ENCODE measurements at regions not wholly inside any gene's neighbourhood (a gene's known extent, or its start where the extent isn't known, plus 50 kb on each side); places are given as distances from the start of the nearest gene placed in this dataset.
A peak's percentile ranks its signal among the peaks of the same experiment; 100 is the strongest.

DNA sequence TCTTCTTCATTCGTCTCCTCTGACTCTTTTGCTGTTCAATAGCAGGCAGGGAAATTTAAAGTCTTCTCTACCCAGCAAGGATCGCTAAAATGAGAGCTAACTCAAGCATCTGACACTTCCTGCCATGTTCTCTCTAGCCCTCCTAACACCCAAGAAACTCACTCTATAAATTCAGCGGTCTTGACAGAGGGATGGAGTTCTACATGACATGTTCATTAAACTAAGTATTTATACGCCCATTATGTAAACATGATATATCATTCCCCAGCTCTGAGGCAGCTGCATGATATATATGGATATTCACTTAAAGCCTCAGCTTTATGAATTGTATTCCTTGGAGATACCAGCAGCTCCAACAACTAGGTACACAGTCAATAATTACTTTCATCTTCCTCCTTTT, 231.0 kb downstream of the METTL4 start:
- no peak for DNase-seq

DNA sequence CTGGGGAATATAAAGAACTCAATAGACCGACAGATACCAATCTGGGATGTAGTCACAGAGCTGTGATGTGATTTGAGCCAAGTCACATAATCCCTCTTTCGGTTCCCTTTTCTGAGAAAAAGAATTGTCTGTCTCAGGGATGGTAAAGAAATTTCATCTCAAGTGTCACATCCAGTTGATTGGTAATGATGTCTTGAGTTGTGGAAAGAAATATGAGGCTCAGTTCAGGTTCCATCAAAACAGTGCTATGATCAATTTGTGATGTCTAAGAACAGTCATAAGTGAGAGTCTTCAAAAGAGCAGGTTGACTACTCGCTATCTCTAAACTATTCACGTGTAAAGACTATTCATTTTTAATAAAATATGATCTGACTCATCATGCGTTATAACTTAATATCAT, 223.3 kb downstream of the METTL4 start:
- no peak for DNase-seq

DNA sequence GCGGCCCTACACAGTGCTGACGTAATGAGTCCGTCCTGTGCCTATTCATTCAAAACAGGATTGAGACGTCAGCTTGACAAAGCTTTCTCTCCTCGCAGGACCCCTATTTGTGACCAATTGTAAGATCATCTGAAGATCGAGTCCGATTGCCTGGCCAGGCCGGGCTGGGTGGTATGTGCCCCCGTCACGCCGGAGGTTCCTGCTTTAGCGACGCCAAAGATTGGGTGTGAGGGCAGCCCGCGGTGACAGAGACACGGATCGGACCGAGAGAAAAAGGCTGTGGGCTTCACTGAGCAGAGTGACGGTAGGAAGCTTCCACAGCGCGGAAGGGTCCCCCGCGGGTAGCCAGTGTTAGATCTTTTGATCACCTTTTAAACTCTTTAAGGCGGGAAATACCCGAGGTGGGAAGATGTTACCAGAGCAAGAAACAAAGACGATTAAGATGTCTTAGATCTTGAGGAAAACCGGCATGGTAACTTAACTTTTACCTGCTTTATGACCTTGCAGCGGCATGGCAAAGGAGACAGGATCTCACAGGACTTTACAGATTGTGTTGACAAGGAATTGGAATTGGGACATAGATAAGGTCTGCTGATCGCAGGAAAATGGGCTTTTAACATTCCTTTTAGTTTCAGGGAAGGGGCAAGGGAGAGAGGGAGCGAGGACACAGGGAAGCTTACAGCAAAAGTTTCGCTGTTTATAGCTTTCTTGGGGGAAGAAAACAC, 220.0 kb downstream of the METTL4 start:
- DNase-seq = no peak

DNA sequence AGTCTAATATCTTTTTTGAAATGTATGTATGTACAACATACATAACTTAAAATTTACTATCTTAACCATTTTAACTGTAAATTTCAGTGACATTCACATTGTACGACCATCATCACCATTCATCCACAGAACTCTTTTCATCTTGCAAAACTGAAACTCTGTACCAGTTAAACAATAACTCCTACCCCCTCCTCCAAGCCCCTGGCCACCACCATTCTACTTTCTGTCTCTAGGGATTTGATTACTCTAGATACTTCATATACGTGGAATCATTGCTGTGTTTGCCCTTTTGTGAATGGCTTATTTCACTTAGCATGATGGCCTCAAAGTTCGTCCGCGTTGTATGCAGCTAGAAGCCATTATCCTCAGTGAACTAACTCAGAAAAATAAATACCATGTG, 217.0 kb downstream of the METTL4 start:
- no peak for DNase-seq

DNA sequence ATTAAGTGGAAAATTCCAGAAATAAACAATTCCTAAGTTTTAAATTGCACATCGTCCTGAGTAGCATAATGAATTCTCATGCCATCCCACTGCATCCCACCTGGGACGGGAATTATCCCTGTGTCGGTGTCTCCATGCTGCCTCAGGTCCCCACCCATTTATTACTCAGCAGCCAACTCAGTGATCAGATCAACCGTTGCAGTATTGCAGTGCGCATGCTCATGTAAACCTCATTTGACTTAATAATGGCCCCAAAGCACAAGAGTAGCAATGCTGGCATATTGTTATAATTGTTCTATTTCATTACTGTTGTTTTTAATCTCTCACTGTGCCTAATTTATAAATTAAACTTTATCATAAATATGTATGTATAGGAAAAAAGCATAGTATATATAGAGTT, 214.4 kb downstream of the METTL4 start:
- DNase-seq = no peak

DNA sequence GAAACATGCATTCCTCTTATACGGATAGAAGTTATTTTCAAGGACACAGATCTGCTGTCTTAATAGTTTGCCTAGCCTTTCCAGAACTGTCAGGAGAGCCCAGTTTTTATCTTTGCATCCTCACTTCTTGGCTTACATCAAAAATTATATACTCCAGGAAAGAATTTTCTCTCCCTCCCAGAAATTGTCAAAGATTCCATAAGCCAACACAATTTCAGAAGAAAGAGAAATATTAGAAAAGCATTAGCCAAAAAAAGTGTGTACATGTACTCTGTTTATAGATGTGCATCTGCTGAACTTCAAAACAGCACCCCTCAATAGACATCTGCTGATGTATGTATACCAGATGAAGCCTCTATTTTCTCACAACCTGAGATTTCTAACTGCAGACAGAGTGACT, 210.4 kb downstream of the METTL4 start:
- DNase-seq = no peak

DNA sequence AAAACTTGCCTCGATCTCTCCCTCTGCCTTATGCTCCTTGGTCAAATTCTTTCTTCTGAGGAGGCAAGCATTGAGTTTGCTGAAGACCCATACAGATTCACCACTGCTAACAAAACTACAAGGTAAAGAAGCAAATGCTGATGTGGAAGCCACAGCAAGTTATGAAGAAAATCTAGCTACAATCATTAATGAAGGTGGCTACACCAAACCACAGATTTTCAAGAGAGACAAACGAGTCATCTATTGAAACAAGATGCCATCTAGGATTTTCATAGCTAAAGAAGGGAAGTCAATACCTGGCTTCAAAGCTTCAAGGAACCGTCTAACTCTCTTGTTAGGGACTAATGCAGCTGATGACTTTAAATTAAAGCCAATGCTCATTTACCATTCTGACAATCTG, 203.2 kb downstream of the METTL4 start:
- DNase-seq = no peak

DNA sequence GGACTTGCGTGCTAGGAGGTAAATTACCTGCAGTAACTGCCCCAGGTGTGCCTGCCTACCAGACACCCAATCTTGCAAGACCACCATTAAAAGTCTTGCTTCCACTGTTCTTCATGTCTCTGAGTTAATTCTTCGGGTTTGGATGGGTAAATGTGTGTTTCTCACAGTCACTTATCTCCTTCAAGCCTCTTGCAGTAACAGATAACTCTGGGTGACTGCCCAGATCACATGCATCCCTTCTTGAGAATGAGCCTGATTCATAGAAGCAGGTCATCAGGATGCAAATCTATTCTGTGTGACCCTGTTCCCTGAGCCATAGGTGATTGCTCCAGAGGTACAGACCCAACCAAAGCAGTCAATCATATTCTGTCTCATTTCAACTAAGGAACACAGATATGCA, 194.6 kb downstream of the METTL4 start:
- DNase-seq = no peak

DNA sequence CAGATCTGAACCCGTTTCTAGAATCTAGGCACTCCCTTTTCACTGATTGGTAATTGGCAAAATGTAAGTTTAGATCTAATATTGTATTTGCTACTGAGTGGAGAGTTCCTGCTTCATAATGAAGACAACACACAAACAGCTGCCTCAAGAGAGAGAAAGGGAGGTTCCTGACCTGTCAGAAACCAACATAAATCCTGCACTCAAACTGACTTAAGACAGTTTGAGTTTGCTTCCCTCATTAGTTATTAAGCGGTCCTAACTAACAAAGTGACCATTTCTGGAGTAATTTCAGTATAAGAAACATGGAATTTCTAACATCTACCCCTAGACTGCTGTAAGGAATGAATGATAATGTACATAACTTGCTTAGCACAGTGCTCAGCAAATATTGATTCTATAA, 191.2 kb downstream of the METTL4 start:
- no peak for DNase-seq

DNA sequence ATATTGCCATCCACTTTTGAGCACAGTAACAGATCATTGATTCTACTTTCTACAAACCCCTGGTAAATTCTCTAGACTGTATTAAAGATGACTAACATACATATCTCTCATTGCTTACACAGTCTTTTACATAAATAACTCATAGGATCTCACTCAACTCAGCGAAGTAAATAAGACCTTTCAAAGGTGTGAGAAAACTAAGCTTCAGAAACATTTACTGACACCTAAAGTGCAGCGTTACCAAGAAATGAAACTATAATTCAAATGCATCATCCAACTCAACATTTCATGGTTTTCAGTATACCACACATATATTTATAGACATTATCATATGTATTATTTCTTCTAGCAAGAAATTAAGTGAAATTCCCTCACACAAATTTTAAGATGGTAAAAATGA, 189.8 kb downstream of the METTL4 start:
- DNase-seq = no peak

DNA sequence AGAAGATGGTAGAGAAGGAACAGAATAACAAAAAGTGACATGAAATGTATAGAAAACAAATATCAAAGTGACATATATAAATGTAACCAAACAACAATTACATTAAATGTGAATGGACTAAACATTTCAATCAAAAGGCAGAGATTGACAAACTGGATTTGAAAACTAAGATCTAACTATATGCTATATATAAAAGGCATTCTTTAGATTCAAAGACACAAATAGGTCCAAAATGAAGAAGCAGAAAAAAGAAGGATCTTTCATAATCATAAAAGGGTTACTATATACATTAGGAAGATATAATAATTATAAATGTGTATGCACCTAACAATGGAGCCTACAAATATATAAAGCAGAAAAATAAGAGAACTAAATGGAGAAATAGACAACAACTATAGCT, 183.7 kb downstream of the METTL4 start:
- no peak for DNase-seq

DNA sequence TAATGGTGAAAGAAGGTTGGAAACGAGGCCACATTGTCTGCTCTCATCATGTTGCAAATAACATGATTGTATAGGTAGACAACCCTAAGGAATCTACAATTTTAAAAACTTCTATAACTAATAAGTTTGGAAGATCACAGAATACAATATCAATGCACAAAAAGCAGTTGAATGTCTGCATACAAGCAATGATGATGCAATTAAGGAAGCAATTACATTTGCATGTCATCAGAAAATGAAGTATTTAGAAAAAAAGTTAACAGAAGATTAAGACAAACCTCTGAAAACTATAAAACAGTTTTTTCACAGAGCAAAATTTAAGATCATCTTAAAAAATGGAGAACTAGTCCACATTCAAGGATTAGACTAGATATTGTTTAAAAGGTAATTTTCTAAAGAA, 181.1 kb downstream of the METTL4 start:
- DNase-seq = no peak

DNA sequence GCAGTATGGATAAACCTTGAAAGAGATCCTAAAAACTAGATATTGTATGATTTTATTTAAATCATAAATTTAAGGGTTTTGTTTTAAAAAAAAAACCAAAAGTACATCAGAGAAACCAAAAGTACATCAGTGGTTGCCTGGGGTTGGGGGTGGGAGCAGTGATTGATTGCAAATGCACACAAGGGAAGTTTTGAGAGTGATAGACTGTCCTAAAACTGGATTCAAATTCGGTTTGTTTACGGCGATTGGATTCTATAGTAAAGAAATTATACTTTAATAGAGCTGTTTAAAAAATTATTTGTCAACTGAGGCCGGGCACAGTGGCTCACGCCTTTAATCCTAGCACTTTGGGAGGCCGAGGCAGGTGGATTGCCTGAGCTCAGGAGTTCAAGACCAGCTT, 179.8 kb downstream of the METTL4 start:
- no peak for DNase-seq

DNA sequence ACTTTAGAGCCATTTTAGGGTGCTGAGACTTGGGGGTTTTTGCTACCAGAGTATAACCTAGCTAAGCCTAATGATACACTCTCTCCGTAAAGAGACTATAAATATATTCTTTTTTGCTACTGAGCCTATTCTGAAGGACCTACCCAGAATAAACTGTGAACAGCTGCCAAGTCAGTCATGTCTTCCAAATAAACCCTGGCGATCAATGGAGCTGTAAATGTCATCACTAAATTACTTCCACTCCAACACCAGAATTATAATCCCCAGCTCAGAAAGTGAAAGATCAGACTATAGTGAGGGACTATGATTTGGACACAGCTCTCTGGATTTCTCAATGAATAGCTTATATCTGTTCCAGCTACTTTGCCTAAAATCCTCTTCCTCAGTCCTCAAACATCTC, 178.9 kb downstream of the METTL4 start:
- no peak for DNase-seq

DNA sequence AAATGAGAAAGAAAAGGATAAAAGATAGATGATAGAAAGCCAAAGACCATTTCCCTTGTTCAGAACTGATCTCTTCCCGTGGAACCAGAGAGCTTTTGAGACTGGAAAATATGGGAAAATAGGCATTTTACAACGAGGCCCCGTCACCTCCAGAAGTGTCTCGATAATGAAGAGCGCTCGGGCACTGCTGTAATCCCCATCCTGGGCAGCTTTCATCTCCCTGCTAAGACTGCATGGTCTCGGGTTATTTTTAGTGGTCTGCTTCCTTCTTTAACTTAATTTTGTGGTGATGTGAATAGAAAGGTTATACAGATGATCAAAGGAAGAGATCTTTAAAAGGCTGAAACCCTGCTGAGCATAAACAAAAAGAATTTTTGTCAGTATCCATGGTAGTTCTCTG, 176.6 kb downstream of the METTL4 start:
- no peak for DNase-seq

DNA sequence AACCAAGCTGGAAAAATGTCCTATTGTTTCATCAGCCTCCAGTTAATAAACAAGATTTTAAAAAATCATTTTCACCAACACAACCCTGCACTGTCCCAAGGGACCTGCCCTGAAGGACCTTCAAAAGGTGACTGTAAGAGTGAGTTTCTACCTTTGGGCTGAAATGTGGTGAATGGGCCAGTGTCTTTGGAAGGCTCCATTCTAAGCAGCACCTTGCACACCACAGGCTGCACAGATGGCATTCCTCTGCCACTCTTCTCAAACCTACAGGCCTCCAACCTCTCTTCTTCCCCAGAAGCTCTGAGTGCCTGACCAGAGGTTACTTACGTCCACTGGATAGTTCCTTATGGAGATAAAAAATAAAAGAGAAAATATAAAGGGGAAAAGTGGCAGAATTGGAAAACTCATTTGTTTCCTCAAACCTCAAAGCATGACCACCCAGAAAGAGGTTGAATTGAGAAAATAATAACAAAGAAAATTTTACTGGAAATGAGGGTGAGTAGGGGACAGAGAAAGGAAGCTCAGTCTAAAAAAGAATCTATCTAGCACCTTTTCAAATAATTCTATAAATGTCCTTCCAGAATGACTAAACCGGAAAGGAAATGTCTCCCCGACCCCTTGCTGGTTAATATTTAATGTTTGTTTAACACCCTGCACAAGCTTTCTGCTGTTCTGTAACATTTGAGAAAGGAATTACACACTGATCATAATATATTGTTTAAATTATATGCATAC, 175.7 kb downstream of the METTL4 start:
- no peak for DNase-seq

DNA sequence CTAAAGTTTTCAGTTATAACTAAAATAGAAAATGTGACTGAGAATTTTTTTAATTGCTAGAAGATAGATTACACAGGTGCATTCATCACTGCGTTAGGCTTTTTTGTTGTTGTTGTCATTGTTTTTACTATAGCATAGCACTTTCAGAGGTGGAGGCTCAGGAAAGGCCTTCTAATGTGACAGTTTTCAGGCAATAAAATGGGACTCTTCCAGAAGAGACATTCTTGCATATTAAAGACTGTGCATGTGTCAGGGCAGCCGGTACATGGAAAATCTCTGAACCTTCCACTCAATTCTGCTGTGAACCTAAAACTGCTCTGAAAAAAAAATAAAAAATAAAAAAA, 175.2 kb downstream of the METTL4 start:
- no peak for DNase-seq

DNA sequence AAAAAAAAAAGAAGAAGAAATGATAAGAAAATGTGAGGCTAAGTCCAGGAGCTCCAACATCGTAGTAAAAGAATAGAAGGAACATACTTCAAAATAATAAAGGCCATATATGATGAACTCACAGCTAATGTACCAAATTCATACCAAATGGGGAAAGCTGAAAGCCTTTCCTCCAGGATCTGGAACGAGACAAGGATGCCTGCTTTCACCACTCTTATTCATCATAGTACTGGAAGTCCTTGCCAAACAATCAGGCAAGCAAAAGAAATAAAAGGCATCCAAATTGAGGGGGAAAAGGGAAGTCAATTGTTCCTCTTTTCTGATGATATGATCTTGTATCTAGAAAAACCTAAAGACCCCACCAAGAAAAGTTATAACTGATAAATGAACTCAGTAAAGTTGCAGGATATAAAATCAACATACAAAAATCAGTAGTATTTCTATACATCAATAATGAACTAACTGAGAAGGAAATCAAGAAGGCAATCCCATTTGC, 170.6 kb downstream of the METTL4 start:
- DNase-seq = peak; percentile 33

DNA sequence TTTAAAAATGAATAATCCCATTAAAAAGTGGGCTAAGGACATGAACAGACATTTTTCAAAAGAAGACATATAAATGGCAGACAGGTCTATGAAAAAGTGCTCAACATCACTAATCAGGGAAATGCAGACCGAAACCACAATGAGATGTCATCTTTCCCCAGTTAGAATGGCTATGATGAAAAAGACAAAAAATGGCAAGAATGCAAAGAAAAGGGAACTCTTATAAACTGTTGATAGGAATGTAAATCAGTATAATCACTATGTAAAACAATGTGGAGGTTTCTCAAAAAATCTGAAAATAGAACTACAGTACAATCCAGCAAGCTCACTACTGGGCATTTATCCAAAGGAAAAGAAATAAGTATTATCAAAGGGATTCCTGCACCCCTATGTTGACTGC, 169.2 kb downstream of the METTL4 start:
- DNase-seq = peak; percentile 91

DNA sequence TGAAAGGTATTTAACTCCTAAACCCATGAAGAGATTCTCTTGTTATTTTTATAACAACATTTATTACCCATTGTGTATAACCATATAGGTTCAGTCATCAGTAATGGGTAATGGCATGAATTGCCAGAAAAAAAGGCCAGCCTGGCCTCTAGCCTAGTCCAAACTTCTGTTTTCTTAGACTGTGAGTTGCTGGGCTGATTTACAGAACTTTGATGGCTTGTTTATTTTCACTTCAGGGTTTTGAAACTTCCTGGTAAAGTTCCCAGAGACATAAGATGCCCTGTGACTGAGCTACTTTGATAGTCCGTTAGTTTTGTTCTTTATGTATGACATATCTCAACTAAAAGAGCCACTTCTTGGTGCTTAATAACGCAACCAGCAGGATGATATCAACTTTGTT, 164.8 kb downstream of the METTL4 start:
- peak; percentile 22 for DNase-seq

DNA sequence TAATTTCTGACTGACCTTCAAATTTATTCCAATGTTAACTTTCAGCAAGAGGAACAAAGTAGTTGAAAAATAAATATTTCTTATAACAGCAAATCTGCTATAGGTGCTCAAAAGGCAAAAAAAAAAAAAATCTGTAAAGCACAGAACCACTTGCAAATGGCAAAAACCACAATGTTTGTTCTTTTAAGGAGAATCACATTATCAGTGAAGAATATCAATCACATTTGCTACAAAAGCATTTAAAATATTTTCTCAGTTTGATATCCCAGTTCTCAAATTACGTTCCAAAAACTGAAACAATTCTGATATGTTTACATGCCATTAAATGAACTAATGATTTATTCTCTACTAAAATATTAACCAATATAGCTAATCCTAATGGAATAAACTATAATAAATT, 163.3 kb downstream of the METTL4 start:
- no peak for DNase-seq

DNA sequence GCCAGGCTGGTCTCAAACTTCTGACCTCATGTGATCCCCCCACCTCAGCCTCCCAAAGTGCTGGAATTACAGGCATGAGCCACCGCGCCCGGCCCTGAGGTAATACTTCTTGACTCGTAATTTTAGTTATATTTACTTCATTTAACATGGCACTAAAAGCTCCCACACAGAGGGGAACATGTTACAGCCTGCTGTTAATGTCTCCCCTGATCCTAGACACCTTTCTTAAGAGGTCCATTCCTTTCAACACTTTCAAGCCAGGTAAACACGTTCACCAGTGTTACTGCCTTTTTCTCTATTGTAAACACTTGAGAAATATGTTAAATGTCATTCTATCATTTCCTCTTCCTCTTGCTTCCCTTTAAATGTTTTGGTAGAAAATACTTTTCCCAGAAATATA, 161.4 kb downstream of the METTL4 start:
- no peak for DNase-seq

DNA sequence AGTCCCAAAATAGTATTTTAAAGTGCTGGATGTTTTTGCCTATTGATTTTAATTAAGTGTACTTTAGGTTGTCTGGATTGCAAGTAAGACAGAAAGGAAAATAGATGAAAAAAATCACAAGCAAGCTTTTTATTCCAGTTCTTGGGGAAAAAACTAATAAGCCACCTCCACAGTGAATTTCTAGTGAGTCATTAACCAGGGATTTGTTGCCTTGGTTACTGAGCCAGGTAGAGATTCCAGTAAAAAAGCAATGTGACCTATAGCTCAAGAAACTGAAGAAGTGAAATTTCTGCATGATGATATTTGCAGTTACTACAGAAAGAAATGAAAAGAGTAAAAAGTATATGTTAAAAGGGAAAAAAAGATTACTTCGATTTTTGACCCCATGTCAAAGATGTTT, 160.6 kb downstream of the METTL4 start:
- peak; percentile 28 for DNase-seq

DNA sequence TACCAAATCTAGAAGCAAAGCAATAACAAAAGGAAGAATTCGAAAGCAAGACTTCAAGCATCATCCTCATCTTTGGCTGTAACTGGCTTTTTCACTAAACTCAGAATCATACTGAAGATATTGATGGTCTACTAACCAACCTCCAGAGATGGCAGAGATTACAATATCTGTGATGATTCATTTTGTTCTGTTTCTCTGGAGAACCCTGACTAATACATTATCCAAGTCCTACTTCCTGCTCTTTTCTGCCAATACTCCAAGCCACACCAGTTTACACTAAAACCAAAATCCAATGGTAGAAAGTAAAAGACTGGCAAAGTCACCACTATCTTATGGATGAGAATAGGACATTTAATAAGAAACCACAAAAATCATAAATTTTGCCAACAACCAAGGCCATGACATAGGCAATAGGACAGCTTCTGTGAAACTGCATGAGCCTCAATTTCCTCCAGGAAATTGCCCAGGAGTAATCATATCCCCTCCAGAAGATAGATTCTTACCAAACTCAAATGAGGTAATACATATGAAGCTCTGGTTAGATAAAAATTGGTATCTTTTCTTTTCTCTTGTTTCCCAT, 159.8 kb downstream of the METTL4 start:
- peak; percentile 76 for DNase-seq

DNA sequence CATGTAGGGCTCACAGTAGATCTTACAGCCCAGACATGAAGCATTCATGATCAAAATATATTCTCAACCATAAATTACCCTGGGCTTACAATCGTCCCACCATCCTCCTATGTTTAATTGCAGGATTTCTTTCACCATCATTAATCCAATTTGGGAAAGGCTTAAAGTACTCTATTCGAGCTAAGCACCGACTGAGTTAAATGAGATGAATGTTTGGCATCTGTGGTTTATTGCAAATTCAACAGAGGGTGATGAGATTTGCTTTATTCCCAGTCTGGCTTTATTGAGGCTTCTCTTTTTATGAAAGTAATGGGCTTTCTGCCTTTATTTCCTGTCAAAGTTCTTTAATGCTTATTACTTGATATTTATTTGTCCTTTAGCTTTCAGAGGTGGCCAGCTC, 159.0 kb downstream of the METTL4 start:
- DNase-seq = no peak

All from fibroblast of skin of right biceps (primary cell).